SK-N-SH (cell line): ENCODE measurements at regions not wholly inside any gene's neighbourhood (a gene's known extent, or its start where the extent isn't known, plus 50 kb on each side); places are given as distances from the start of the nearest gene placed in this dataset.

ENCODE experiments used
- CHD2 ChIP-seq: fragments of 150-350 bp; IDR thresholded peaks from 2 replicates; pipeline ENCODE4 v1.6.1; 2018; ENCODE audit warnings: low read length; ENCODE audit not compliant: partially characterized antibody
- ELF1 ChIP-seq: IDR thresholded peaks from 2 replicates; pipeline ENCODE4 v1.4.0; 2012
- EP300 ChIP-seq, 2 experiments: IDR thresholded peaks; 2 replicates each; pipeline versions ENCODE4 v1.4.0 to v1.6.1; 2012; ENCODE audit warnings: borderline replicate concordance in 1 of 2, low read depth in 1 of 2, low read length in 1 of 2
- EZH2phosphoT487 ChIP-seq: fragments of 200-600 bp; sonication (generic); IDR thresholded peaks from 2 replicates; pipeline ENCODE4 v1.6.1; 2017; ENCODE audit warnings: low read depth, mixed run types, mild to moderate bottlenecking, antibody characterized with exemption, moderate library complexity, borderline replicate concordance
- FOXJ3 ChIP-seq: sonication (generic); formaldehyde crosslinking; IDR thresholded peaks from 2 replicates; pipeline ENCODE4 v1.5.1; 2020; ENCODE audit warnings: mild to moderate bottlenecking, missing genetic modification reagents
- GABPA ChIP-seq: IDR thresholded peaks from 2 replicates; pipeline ENCODE4 v1.4.0; 2012; ENCODE audit warnings: low read depth, mild to moderate bottlenecking
- GATA2 ChIP-seq: sonication (generic); formaldehyde crosslinking; IDR thresholded peaks from 2 replicates; pipeline ENCODE4 v1.5.0; 2020; ENCODE audit warnings: mild to moderate bottlenecking, missing genetic modification reagents
- JUND ChIP-seq: IDR thresholded peaks from 2 replicates; pipeline ENCODE4 v1.4.0; 2012
- MXI1 ChIP-seq: IDR thresholded peaks from 2 replicates; pipeline ENCODE4 v1.6.1; 2012; ENCODE audit warnings: mild to moderate bottlenecking, low read depth, low read length, improper control_type of control experiment
- NFIC ChIP-seq: IDR thresholded peaks from 2 replicates; pipeline ENCODE4 v1.4.0; 2012; ENCODE audit warnings: borderline replicate concordance
- POLR2AphosphoS5 ChIP-seq: IDR thresholded peaks from 2 replicates; pipeline ENCODE4 v1.6.1; 2012; ENCODE audit warnings: low read depth, low read length
- RAD21 ChIP-seq: IDR thresholded peaks from 2 replicates; pipeline ENCODE4 v1.6.1; 2012; ENCODE audit warnings: mild to moderate bottlenecking, low read length
- RFX5 ChIP-seq: IDR thresholded peaks from 2 replicates; pipeline ENCODE4 v1.6.1; 2012; ENCODE audit warnings: mild to moderate bottlenecking, improper control_type of control experiment, low read length
- RXRA ChIP-seq: IDR thresholded peaks from 2 replicates; pipeline ENCODE4 v1.4.0; 2012; ENCODE audit warnings: low read depth, mild to moderate bottlenecking, borderline replicate concordance
- SIN3A ChIP-seq: IDR thresholded peaks from 2 replicates; pipeline ENCODE4 v1.6.1; 2012; ENCODE audit warnings: low read depth, mild to moderate bottlenecking, low read length, moderate library complexity, borderline replicate concordance
- SMC3 ChIP-seq: IDR thresholded peaks from 2 replicates; pipeline ENCODE4 v1.6.1; 2012; ENCODE audit warnings: low read depth, low read length, improper control_type of control experiment
- TAF1 ChIP-seq: IDR thresholded peaks from 2 replicates; pipeline ENCODE4 v1.6.1; 2012; ENCODE audit warnings: low read depth, mild to moderate bottlenecking, low read length, moderate library complexity, borderline replicate concordance
- YY1 ChIP-seq: IDR thresholded peaks from 2 replicates; pipeline ENCODE4 v1.4.0; 2012; ENCODE audit warnings: low read depth, mild to moderate bottlenecking
- TF ChIP-seq, protein P1 (sequence below): IDR thresholded peaks from 2 replicates; pipeline ENCODE4 v1.6.1; 2012; ENCODE audit warnings: mild to moderate bottlenecking, low read depth, low read length, moderate library complexity
- TF ChIP-seq, protein P2 (sequence below): fragments of 150-350 bp; IDR thresholded peaks from 2 replicates; pipeline ENCODE4 v1.6.1; 2016; ENCODE audit warnings: mild to moderate bottlenecking, low read depth, low read length
- TF ChIP-seq, protein P3 (sequence below): IDR thresholded peaks from 2 replicates; pipeline ENCODE4 v1.4.0; 2012; ENCODE audit warnings: low read depth, borderline replicate concordance
- TF ChIP-seq, protein P4 (sequence below): fragments of 150-350 bp; IDR thresholded peaks from 2 replicates; pipeline ENCODE4 v1.6.1; 2017; ENCODE audit warnings: antibody characterized with exemption, low read length, low read depth, borderline replicate concordance
- TF ChIP-seq, protein P5 (sequence below): IDR thresholded peaks from 2 replicates; pipeline ENCODE4; 2012

DNA sequence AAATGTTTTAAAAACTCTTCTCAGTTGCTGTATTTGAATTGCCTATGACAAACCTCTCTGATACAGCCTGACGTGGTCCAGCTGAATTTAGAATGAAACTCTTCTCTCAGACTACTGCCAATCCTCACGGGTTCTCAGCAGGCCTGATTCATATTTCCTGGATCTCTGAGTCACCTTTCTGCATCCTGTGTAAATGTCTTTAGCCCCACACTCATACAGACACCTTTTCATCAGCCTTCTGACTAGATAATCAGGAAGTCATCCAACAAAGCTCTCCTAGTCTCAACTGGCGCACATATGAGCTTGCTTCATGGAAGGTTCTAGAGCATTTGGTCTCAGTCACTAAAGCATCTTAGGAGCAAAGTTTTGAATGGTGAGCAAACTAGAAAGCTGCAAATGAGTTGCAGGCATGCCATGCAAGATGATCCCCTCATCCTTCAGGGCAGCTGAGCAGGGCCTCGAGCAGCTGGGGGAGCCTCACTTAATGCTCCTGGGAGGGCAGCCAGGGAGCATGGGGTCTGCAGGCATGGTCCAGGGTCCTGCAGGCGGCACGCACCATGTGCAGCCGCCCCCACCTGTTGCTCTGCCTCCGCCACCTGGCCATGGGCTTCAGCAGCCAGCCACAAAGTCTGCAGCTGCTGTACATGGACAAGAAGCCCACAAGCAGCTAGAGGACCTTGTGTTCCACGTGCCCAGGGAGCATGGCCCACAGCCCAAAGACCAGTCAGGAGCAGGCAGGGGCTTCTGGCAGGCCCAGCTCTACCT is 182.8 kb downstream of the ARHGAP12 start (continued):
- TF ChIP-seq RFX5, result no peak
- no peak for TF ChIP-seq EZH2phosphoT487
- no peak for TF ChIP-seq CHD2
- TF ChIP-seq MXI1, result no peak
- no peak for TF ChIP-seq YY1
- no peak for TF ChIP-seq RAD21
- TF ChIP-seq POLR2AphosphoS5, result peak; percentile 70; the same call in 1 of the 2 replicates
- no peak for TF ChIP-seq FOXJ3 (CRISPR knock-in tag)
- no peak; the same call in 1 of the 2 replicates for TF ChIP-seq RXRA
- TF ChIP-seq EP300 (IDR thresholded peaks at IDR 0.05; ENCODE audit: borderline replicate concordance in 1 of 2, low read depth in 1 of 2, low read length in 1 of 2), result peak in 1 of 2 experiments; percentile 91; a peak in 2 of 4 replicates
- no peak for TF ChIP-seq SMC3
- TF ChIP-seq, protein P1, sequence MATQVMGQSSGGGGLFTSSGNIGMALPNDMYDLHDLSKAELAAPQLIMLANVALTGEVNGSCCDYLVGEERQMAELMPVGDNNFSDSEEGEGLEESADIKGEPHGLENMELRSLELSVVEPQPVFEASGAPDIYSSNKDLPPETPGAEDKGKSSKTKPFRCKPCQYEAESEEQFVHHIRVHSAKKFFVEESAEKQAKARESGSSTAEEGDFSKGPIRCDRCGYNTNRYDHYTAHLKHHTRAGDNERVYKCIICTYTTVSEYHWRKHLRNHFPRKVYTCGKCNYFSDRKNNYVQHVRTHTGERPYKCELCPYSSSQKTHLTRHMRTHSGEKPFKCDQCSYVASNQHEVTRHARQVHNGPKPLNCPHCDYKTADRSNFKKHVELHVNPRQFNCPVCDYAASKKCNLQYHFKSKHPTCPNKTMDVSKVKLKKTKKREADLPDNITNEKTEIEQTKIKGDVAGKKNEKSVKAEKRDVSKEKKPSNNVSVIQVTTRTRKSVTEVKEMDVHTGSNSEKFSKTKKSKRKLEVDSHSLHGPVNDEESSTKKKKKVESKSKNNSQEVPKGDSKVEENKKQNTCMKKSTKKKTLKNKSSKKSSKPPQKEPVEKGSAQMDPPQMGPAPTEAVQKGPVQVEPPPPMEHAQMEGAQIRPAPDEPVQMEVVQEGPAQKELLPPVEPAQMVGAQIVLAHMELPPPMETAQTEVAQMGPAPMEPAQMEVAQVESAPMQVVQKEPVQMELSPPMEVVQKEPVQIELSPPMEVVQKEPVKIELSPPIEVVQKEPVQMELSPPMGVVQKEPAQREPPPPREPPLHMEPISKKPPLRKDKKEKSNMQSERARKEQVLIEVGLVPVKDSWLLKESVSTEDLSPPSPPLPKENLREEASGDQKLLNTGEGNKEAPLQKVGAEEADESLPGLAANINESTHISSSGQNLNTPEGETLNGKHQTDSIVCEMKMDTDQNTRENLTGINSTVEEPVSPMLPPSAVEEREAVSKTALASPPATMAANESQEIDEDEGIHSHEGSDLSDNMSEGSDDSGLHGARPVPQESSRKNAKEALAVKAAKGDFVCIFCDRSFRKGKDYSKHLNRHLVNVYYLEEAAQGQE, result 0 out of 2 replicates have a peak, but pooled peaks have one; percentile 40
- TF ChIP-seq, protein P2, sequence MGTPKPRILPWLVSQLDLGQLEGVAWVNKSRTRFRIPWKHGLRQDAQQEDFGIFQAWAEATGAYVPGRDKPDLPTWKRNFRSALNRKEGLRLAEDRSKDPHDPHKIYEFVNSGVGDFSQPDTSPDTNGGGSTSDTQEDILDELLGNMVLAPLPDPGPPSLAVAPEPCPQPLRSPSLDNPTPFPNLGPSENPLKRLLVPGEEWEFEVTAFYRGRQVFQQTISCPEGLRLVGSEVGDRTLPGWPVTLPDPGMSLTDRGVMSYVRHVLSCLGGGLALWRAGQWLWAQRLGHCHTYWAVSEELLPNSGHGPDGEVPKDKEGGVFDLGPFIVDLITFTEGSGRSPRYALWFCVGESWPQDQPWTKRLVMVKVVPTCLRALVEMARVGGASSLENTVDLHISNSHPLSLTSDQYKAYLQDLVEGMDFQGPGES, result no peak
- no peak for TF ChIP-seq GATA2 (CRISPR knock-in tag)
- no peak; the same call in 1 of the 2 replicates for TF ChIP-seq TAF1
- TF ChIP-seq, protein P3, sequence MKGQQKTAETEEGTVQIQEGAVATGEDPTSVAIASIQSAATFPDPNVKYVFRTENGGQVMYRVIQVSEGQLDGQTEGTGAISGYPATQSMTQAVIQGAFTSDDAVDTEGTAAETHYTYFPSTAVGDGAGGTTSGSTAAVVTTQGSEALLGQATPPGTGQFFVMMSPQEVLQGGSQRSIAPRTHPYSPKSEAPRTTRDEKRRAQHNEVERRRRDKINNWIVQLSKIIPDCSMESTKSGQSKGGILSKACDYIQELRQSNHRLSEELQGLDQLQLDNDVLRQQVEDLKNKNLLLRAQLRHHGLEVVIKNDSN, result no peak
- TF ChIP-seq GABPA, result 0 out of 2 replicates have a peak, but pooled peaks have one; percentile 18
- TF ChIP-seq, protein P4, sequence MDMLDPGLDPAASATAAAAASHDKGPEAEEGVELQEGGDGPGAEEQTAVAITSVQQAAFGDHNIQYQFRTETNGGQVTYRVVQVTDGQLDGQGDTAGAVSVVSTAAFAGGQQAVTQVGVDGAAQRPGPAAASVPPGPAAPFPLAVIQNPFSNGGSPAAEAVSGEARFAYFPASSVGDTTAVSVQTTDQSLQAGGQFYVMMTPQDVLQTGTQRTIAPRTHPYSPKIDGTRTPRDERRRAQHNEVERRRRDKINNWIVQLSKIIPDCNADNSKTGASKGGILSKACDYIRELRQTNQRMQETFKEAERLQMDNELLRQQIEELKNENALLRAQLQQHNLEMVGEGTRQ, result no peak
- 0 out of 2 replicates have a peak, but pooled peaks have one; percentile 18 for TF ChIP-seq SIN3A
- TF ChIP-seq NFIC, result peak; percentile 79
- TF ChIP-seq, protein P5, sequence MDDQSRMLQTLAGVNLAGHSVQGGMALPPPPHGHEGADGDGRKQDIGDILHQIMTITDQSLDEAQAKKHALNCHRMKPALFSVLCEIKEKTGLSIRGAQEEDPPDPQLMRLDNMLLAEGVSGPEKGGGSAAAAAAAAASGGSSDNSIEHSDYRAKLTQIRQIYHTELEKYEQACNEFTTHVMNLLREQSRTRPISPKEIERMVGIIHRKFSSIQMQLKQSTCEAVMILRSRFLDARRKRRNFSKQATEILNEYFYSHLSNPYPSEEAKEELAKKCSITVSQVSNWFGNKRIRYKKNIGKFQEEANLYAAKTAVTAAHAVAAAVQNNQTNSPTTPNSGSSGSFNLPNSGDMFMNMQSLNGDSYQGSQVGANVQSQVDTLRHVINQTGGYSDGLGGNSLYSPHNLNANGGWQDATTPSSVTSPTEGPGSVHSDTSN, result peak; percentile 89
- peak; percentile 93 for TF ChIP-seq JUND
- peak; percentile 76 for TF ChIP-seq ELF1
